H1 (cell line): ENCODE measurements at regions not wholly inside any gene's neighbourhood (a gene's known extent, or its start where the extent isn't known, plus 50 kb on each side); places are given as distances from the start of the nearest gene placed in this dataset.

Experiments used
- CHD1 ChIP-seq: IDR thresholded peaks from 2 replicates; pipeline ENCODE4 v1.6.1; 2012; ENCODE audit warnings: low read depth, low read length, improper control_type of control experiment
- CHD2 ChIP-seq: IDR thresholded peaks from 2 replicates; pipeline ENCODE4 v1.6.1; 2012; ENCODE audit warnings: low read length, improper control_type of control experiment
- EP300 ChIP-seq, 2 experiments: IDR thresholded peaks; 1 replicate in 1 of 2; 2 replicates in 1 of 2; pipeline ENCODE4 v1.6.1; 2011 to 2012; ENCODE audit warnings: low read depth in 2 of 2, low read length in 2 of 2, mild to moderate bottlenecking in 2 of 2, borderline replicate concordance in 1 of 2, inconsistent platforms in 1 of 2, moderate library complexity in 1 of 2
- TF ChIP-seq, protein P1 (sequence below): fragments of 300-600 bp; sonication (generic); IDR thresholded peaks from 2 replicates; pipeline ENCODE4 v1.7.1; 2012; ENCODE audit warnings: low read length, moderate library complexity, mild to moderate bottlenecking, inconsistent platforms; ENCODE audit not compliant: insufficient replicate concordance
- TF ChIP-seq, protein P2 (sequence below): IDR thresholded peaks from 2 replicates; pipeline ENCODE4 v1.6.1; 2011; ENCODE audit warnings: low read length, improper control_type of control experiment
- TF ChIP-seq, protein P3 (sequence below), 3 experiments: IDR thresholded peaks; 1 replicate in 2 of 3; 2 replicates in 1 of 3; pipeline versions ENCODE4 v1.5.1 to v1.6.1; 2011; ENCODE audit warnings: low read length in 3 of 3, mild to moderate bottlenecking in 3 of 3, inconsistent platforms in 2 of 3, low read depth in 1 of 3, moderate library complexity in 1 of 3; ENCODE audit not compliant: insufficient read depth in 1 of 3; ENCODE audit errors: control extremely low read depth in 1 of 3

DNA sequence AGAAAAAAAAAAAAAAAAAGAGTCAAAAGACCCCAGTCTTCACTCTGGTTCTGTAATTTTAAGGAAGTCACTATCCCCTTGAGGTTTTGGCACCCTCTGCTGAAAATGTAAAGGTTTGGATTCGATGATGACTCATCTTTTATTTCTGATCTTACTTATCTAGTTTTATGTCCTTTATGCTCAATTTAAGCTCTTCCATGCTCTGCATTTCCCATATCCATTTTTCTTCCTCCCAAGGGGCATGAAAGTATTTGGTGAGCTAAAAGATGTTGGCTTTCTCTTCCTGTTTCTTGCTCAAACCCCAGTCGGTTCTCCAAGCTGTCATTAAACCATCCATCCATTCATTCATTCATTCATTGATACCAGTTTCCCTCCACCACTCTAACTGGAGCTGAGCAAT lies 61.0 kb upstream of the CDON start:
- TF ChIP-seq, protein P1, sequence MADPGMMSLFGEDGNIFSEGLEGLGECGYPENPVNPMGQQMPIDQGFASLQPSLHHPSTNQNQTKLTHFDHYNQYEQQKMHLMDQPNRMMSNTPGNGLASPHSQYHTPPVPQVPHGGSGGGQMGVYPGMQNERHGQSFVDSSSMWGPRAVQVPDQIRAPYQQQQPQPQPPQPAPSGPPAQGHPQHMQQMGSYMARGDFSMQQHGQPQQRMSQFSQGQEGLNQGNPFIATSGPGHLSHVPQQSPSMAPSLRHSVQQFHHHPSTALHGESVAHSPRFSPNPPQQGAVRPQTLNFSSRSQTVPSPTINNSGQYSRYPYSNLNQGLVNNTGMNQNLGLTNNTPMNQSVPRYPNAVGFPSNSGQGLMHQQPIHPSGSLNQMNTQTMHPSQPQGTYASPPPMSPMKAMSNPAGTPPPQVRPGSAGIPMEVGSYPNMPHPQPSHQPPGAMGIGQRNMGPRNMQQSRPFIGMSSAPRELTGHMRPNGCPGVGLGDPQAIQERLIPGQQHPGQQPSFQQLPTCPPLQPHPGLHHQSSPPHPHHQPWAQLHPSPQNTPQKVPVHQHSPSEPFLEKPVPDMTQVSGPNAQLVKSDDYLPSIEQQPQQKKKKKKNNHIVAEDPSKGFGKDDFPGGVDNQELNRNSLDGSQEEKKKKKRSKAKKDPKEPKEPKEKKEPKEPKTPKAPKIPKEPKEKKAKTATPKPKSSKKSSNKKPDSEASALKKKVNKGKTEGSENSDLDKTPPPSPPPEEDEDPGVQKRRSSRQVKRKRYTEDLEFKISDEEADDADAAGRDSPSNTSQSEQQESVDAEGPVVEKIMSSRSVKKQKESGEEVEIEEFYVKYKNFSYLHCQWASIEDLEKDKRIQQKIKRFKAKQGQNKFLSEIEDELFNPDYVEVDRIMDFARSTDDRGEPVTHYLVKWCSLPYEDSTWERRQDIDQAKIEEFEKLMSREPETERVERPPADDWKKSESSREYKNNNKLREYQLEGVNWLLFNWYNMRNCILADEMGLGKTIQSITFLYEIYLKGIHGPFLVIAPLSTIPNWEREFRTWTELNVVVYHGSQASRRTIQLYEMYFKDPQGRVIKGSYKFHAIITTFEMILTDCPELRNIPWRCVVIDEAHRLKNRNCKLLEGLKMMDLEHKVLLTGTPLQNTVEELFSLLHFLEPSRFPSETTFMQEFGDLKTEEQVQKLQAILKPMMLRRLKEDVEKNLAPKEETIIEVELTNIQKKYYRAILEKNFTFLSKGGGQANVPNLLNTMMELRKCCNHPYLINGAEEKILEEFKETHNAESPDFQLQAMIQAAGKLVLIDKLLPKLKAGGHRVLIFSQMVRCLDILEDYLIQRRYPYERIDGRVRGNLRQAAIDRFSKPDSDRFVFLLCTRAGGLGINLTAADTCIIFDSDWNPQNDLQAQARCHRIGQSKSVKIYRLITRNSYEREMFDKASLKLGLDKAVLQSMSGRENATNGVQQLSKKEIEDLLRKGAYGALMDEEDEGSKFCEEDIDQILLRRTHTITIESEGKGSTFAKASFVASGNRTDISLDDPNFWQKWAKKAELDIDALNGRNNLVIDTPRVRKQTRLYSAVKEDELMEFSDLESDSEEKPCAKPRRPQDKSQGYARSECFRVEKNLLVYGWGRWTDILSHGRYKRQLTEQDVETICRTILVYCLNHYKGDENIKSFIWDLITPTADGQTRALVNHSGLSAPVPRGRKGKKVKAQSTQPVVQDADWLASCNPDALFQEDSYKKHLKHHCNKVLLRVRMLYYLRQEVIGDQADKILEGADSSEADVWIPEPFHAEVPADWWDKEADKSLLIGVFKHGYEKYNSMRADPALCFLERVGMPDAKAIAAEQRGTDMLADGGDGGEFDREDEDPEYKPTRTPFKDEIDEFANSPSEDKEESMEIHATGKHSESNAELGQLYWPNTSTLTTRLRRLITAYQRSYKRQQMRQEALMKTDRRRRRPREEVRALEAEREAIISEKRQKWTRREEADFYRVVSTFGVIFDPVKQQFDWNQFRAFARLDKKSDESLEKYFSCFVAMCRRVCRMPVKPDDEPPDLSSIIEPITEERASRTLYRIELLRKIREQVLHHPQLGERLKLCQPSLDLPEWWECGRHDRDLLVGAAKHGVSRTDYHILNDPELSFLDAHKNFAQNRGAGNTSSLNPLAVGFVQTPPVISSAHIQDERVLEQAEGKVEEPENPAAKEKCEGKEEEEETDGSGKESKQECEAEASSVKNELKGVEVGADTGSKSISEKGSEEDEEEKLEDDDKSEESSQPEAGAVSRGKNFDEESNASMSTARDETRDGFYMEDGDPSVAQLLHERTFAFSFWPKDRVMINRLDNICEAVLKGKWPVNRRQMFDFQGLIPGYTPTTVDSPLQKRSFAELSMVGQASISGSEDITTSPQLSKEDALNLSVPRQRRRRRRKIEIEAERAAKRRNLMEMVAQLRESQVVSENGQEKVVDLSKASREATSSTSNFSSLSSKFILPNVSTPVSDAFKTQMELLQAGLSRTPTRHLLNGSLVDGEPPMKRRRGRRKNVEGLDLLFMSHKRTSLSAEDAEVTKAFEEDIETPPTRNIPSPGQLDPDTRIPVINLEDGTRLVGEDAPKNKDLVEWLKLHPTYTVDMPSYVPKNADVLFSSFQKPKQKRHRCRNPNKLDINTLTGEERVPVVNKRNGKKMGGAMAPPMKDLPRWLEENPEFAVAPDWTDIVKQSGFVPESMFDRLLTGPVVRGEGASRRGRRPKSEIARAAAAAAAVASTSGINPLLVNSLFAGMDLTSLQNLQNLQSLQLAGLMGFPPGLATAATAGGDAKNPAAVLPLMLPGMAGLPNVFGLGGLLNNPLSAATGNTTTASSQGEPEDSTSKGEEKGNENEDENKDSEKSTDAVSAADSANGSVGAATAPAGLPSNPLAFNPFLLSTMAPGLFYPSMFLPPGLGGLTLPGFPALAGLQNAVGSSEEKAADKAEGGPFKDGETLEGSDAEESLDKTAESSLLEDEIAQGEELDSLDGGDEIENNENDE, result no peak
- TF ChIP-seq CHD2 (no peak), EP300 (IDR thresholded peaks at IDR 0.05; ENCODE audit: borderline replicate concordance in 1 of 2, low read depth in 2 of 2, low read length in 2 of 2) (no peak), CHD1 (no peak)
- TF ChIP-seq, protein P2, sequence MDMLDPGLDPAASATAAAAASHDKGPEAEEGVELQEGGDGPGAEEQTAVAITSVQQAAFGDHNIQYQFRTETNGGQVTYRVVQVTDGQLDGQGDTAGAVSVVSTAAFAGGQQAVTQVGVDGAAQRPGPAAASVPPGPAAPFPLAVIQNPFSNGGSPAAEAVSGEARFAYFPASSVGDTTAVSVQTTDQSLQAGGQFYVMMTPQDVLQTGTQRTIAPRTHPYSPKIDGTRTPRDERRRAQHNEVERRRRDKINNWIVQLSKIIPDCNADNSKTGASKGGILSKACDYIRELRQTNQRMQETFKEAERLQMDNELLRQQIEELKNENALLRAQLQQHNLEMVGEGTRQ, result no peak
- TF ChIP-seq, protein P3, sequence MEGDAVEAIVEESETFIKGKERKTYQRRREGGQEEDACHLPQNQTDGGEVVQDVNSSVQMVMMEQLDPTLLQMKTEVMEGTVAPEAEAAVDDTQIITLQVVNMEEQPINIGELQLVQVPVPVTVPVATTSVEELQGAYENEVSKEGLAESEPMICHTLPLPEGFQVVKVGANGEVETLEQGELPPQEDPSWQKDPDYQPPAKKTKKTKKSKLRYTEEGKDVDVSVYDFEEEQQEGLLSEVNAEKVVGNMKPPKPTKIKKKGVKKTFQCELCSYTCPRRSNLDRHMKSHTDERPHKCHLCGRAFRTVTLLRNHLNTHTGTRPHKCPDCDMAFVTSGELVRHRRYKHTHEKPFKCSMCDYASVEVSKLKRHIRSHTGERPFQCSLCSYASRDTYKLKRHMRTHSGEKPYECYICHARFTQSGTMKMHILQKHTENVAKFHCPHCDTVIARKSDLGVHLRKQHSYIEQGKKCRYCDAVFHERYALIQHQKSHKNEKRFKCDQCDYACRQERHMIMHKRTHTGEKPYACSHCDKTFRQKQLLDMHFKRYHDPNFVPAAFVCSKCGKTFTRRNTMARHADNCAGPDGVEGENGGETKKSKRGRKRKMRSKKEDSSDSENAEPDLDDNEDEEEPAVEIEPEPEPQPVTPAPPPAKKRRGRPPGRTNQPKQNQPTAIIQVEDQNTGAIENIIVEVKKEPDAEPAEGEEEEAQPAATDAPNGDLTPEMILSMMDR (IDR thresholded peaks at IDR 0.05; ENCODE audit: control extremely low read depth in 1 of 3, insufficient read depth in 1 of 3, low read depth in 1 of 3, low read length in 3 of 3), result no peak
